ENCODE measurements at regions not wholly inside any gene's neighbourhood (a gene's known extent, or its start where the extent isn't known, plus 50 kb on each side); places are given as distances from the start of the nearest gene placed in this dataset.

DNA sequence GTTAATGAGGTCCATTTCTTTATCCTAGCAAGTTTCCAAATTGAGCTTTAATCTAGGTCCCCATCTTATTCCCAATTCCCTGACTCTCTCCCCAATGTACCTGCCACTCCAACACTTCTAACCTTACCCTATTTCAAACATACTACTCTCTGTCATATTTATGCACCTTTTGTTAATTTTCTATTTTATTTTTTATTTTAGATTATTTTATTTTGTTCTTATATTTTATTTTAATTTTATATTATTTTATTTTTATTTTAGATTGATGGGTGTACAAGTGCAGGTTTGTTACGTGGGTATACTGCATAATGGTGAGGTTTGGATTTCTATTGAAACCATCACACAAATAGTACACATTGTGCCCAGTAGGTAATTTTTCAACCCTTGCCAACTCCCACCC lies 333.9 kb upstream of the ERCC4 start:
- H3K4me3 ChIP-seq (ENCODE audit: low read depth, low read length) = no peak overlapping the region
- no peak for DNase-seq (ENCODE audit: low read depth)
- TF ChIP-seq, protein P1, sequence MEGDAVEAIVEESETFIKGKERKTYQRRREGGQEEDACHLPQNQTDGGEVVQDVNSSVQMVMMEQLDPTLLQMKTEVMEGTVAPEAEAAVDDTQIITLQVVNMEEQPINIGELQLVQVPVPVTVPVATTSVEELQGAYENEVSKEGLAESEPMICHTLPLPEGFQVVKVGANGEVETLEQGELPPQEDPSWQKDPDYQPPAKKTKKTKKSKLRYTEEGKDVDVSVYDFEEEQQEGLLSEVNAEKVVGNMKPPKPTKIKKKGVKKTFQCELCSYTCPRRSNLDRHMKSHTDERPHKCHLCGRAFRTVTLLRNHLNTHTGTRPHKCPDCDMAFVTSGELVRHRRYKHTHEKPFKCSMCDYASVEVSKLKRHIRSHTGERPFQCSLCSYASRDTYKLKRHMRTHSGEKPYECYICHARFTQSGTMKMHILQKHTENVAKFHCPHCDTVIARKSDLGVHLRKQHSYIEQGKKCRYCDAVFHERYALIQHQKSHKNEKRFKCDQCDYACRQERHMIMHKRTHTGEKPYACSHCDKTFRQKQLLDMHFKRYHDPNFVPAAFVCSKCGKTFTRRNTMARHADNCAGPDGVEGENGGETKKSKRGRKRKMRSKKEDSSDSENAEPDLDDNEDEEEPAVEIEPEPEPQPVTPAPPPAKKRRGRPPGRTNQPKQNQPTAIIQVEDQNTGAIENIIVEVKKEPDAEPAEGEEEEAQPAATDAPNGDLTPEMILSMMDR (conservative IDR thresholded peaks at IDR 0.05; ENCODE audit: low read depth, low read length) = no peak

DNA sequence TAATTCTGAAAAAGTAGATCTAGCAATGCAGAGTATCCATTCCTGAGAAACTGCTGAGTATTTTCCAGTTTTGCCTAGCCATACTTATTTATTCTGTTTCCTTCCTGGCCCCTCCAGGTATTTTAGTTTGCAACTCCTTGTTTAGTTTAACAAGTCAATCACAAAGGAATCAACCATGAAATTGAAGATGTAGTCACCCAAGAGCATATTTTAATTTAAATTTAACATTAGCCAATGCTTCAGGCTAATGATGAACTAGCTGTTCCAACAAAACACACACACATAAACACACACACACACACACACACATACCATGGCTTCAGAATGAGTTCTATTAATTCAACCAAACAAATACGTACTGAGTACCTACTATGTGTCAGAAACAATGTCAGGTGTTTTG lies 332.8 kb upstream of the ERCC4 start:
- peak; percentile 26 for DNase-seq (ENCODE audit: low read depth)
- TF ChIP-seq, protein P1 (conservative IDR thresholded peaks at IDR 0.05; ENCODE audit: low read depth, low read length) = no peak

DNA sequence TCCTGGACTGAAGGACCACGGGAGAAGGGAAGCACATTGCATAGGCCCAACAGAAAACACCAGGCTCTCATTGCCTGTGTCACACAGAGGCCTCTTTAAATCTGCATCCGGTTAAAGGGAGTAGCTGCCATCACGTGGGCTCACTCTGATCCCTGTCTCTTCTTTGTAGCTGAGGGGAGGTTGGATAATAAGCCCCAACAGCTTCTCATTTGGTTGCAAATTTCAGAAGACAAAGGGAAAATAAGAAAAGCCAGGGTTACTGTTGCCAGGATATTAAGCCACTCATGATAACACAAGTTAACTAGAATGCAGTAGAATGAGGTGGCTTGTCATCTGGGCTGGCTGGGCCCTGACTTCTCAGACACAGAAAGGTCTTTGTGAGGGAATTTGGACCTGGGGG lies 325.1 kb upstream of the ERCC4 start:
- TF ChIP-seq, protein P1 (conservative IDR thresholded peaks at IDR 0.05; ENCODE audit: low read depth, low read length) = no peak
- no peak for DNase-seq (ENCODE audit: low read depth)
- no peak overlapping the region for H3K4me3 ChIP-seq (ENCODE audit: low read depth, low read length)

More for the DNA sequence above, 332.8 kb upstream of the ERCC4 start:
- no peak overlapping the region for H3K4me3 ChIP-seq (ENCODE audit: low read depth, low read length)

DNA sequence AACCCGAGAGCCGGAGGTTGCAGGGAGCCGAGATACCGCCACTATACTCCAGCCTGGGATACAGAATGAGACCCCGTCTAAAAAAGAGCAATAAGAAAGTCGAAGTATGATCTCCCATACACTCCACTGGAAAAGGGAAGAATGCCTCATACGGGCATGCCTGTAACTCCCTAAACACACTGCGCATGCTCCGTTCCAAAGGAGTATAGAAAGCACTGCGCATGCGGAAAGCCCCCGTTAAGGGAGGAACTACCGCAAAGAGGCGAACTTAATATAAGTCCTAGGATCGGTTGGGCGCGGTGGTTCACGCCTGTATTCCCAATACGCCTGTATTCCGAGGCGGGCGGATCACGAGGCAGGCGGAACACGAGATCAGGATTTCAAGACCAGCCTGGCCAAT lies 313.1 kb upstream of the ERCC4 start:
- DNase-seq (ENCODE audit: low read depth) = no peak
- TF ChIP-seq, protein P1 (conservative IDR thresholded peaks at IDR 0.05; ENCODE audit: low read depth, low read length) = no peak
- no peak overlapping the region for H3K4me3 ChIP-seq (ENCODE audit: low read depth, low read length)

DNA sequence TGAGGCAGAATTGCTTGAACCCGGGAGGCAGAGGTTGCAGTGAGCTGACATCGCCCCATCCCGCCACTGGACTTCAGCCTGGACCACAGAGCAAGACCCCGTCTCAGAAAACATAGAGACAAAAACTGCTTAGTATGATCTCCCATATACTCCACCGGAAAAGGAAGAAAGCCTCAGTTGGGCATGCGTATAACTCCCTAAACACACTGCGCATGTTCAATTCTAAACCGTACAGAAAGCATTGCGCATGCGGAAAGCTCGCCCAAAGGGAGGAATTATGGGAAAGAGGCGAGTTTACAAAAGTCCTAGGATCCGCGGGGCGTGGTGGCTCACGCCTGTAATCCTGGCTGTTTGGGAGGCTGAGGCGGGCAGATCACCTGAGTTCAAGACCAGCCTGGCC lies 312.7 kb upstream of the ERCC4 start:
- TF ChIP-seq, protein P1 (conservative IDR thresholded peaks at IDR 0.05; ENCODE audit: low read depth, low read length) = no peak
- H3K4me3 ChIP-seq (ENCODE audit: low read depth, low read length) = no peak overlapping the region
- no peak for DNase-seq (ENCODE audit: low read depth)

DNA sequence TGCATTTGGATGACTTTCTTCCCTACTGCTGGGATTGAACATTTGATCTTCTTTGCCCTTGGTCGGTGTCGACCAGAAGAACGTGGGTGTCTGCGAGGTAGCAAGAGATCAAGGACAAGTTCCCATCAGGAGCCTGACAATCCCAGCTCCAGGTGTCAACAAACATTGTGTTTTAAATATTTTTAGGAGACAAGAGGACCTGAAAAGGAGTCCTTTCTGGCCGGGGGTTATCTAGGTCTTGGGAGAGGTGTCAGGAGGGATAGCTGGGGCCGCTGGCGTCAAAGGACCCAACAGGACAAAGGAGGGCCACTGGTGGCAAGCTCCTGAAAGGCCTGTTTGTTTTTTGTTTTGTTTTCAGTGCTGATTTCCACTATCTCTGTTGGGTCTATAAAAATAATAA lies 308.4 kb upstream of the ERCC4 start:
- TF ChIP-seq, protein P1 (conservative IDR thresholded peaks at IDR 0.05; ENCODE audit: low read depth, low read length) = no peak
- DNase-seq (ENCODE audit: low read depth) = no peak
- no peak overlapping the region for H3K4me3 ChIP-seq (ENCODE audit: low read depth, low read length)

DNA sequence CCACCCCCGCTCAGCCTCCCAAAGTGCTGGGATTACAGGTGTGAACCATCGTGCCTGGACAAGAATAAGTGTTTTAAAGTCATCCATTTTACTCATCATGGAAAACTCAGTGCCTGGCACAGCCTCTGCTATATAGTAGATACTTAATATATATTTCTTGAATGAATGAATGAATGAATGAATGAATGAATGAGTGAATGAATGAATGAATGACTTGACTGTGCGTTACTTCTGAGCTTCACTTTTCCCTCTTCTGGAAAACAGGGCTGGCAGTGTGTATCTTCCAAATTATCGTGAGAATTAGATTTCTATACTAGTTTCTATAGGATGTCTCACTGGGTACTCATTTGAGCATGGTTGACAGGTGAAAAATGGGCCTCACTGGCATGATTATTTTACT lies 307.3 kb upstream of the ERCC4 start:
- DNase-seq (ENCODE audit: low read depth) = no peak
- no peak overlapping the region for H3K4me3 ChIP-seq (ENCODE audit: low read depth, low read length)
- TF ChIP-seq, protein P1 (conservative IDR thresholded peaks at IDR 0.05; ENCODE audit: low read depth, low read length) = no peak

Data from epithelial cell of proximal tubule (primary cell).